ENCODE measurements at regions not wholly inside any gene's neighbourhood (a gene's known extent, or its start where the extent isn't known, plus 50 kb on each side); places are given as distances from the start of the nearest gene placed in this dataset.

- Mint-ChIP-seq H3K4me3 (ENCODE audit: unreplicated experiment) (no peak overlapping the region), H3K27me3 (ENCODE audit: unreplicated experiment) (peaks cover 3% of the 10 kb centered on the region), H3K27ac (ENCODE audit: unreplicated experiment) (no peak overlapping the region), H3K36me3 (ENCODE audit: low read depth, unreplicated experiment) (no peaks in the 10 kb centered on the region), H3K9me3 (ENCODE audit: unreplicated experiment) (no peaks in the 10 kb centered on the region), H3K4me1 (ENCODE audit: unreplicated experiment) (no peaks in the 10 kb centered on the region)
- TF ChIP-seq, protein P1, sequence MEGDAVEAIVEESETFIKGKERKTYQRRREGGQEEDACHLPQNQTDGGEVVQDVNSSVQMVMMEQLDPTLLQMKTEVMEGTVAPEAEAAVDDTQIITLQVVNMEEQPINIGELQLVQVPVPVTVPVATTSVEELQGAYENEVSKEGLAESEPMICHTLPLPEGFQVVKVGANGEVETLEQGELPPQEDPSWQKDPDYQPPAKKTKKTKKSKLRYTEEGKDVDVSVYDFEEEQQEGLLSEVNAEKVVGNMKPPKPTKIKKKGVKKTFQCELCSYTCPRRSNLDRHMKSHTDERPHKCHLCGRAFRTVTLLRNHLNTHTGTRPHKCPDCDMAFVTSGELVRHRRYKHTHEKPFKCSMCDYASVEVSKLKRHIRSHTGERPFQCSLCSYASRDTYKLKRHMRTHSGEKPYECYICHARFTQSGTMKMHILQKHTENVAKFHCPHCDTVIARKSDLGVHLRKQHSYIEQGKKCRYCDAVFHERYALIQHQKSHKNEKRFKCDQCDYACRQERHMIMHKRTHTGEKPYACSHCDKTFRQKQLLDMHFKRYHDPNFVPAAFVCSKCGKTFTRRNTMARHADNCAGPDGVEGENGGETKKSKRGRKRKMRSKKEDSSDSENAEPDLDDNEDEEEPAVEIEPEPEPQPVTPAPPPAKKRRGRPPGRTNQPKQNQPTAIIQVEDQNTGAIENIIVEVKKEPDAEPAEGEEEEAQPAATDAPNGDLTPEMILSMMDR (IDR thresholded peaks at IDR 0.05; ENCODE audit: unreplicated experiment) = no peak
- no peak for DNase-seq (ENCODE audit: low spot score)
These were observed 180.2 kb upstream of the TNP1 start for GRCh38 chr2:217040099-217040498.

DNA sequence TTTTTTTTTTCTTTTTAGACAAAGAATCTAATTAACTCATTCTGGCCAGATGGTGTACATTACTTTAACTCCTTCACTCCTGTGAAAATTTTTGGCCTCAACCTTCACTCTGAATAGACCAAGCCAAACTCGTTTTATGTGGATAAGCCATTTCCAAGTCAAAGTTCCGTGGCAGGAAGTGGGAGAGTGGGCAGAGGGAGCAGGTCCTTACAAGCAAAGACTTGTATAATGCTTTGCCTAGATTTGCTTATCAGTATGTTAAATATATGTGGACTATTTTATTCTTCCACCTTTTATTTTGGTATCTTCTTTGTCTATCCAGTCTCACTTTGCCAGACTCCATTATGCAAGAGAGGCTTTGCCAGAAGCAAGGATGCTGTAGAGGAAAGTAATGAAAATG lies 178.1 kb upstream of the TNP1 start:
- no peaks in the 10 kb centered on the region for H3K4me1 Mint-ChIP-seq (ENCODE audit: unreplicated experiment)
- no peak overlapping the region for H3K27ac Mint-ChIP-seq (ENCODE audit: unreplicated experiment)
- TF ChIP-seq, protein P1 (IDR thresholded peaks at IDR 0.05; ENCODE audit: unreplicated experiment) = no peak
- H3K36me3 Mint-ChIP-seq (ENCODE audit: low read depth, unreplicated experiment) = no peaks in the 10 kb centered on the region
- no peak for DNase-seq (ENCODE audit: low spot score)
- H3K9me3 Mint-ChIP-seq (ENCODE audit: unreplicated experiment) = no peaks in the 10 kb centered on the region
- H3K27me3 Mint-ChIP-seq (ENCODE audit: unreplicated experiment) = peaks cover 3% of the 10 kb centered on the region
- no peak overlapping the region for H3K4me3 Mint-ChIP-seq (ENCODE audit: unreplicated experiment)

- H3K27me3 Mint-ChIP-seq (ENCODE audit: unreplicated experiment) = peaks cover 3% of the 10 kb centered on the region
- H3K9me3 Mint-ChIP-seq (ENCODE audit: unreplicated experiment) = no peaks in the 10 kb centered on the region
- H3K27ac Mint-ChIP-seq (ENCODE audit: unreplicated experiment) = no peak overlapping the region
- DNase-seq (ENCODE audit: low spot score) = no peak
- no peaks in the 10 kb centered on the region for H3K4me1 Mint-ChIP-seq (ENCODE audit: unreplicated experiment)
- no peak overlapping the region for H3K4me3 Mint-ChIP-seq (ENCODE audit: unreplicated experiment)
- TF ChIP-seq, protein P1 (IDR thresholded peaks at IDR 0.05; ENCODE audit: unreplicated experiment) = no peak
- H3K36me3 Mint-ChIP-seq (ENCODE audit: low read depth, unreplicated experiment) = no peaks in the 10 kb centered on the region
These were observed 177.5 kb upstream of the TNP1 start for GRCh38 chr2:217037353-217037752.

- H3K27ac Mint-ChIP-seq (ENCODE audit: unreplicated experiment) = no peak overlapping the region
- H3K4me1 Mint-ChIP-seq (ENCODE audit: unreplicated experiment) = no peaks in the 10 kb centered on the region
- H3K4me3 Mint-ChIP-seq (ENCODE audit: unreplicated experiment) = no peak overlapping the region
- H3K36me3 Mint-ChIP-seq (ENCODE audit: low read depth, unreplicated experiment) = no peaks in the 10 kb centered on the region
- no peaks in the 10 kb centered on the region for H3K27me3 Mint-ChIP-seq (ENCODE audit: unreplicated experiment)
- H3K9me3 Mint-ChIP-seq (ENCODE audit: unreplicated experiment) = no peaks in the 10 kb centered on the region
- TF ChIP-seq, protein P1 (IDR thresholded peaks at IDR 0.05; ENCODE audit: unreplicated experiment) = no peak
- no peak for DNase-seq (ENCODE audit: low spot score)
These were observed 176.1 kb upstream of the TNP1 start for GRCh38 chr2:217035967-217036366.

DNA sequence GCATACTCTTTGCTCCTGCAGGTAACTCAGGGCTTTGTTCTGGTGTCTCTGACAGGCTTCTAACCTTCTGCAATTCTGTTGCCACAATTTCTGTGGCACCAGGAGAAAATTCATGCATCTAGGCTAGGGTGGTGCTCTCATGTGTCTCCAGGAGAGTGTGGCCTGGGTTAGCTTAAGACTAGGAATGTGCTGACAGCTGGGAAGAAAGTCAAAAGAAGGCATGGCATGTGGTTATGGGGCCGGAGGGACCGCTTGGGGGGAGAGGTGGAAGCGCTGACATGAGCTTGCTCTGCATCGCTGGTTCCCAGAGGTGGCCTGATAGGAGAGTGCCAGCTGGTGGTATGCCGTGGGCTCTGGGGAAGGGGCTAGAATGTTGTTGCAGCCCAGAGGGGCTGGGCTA lies 173.3 kb upstream of the TNP1 start:
- Mint-ChIP-seq H3K9me3 (ENCODE audit: unreplicated experiment) (no peaks in the 10 kb centered on the region), H3K27ac (ENCODE audit: unreplicated experiment) (no peak overlapping the region), H3K36me3 (ENCODE audit: low read depth, unreplicated experiment) (no peaks in the 10 kb centered on the region), H3K27me3 (ENCODE audit: unreplicated experiment) (peaks cover 1% of the 10 kb centered on the region), H3K4me3 (ENCODE audit: unreplicated experiment) (no peak overlapping the region), H3K4me1 (ENCODE audit: unreplicated experiment) (no peaks in the 10 kb centered on the region)
- TF ChIP-seq, protein P1 (IDR thresholded peaks at IDR 0.05; ENCODE audit: unreplicated experiment) = no peak
- no peak for DNase-seq (ENCODE audit: low spot score)
